ENCODE measurements at regions not wholly inside any gene's neighbourhood (a gene's known extent, or its start where the extent isn't known, plus 50 kb on each side); places are given as distances from the start of the nearest gene placed in this dataset.
A peak's percentile ranks its signal among the peaks of the same experiment; 100 is the strongest.

GRCh38 chr1:106831511-106831910 is 225.0 kb upstream of the PRMT6 start:
- Histone ChIP-seq H3K4me3 (ENCODE audit: low read length) (no peak overlapping the region), H3K9ac (ENCODE audit: low read length) (no peak overlapping the region), H2AFZ (ENCODE audit: low read depth, low read length) (no peak overlapping the region), H3K4me1 (ENCODE audit: low read length) (peaks cover 27% of the 10 kb centered on the region), H3K27ac (ENCODE audit: low read length) (no peak overlapping the region), H3K9me3 (ENCODE audit: insufficient read depth, low read length) (no peaks in the 10 kb centered on the region), H4K20me1 (ENCODE audit: insufficient read depth, low read length) (no peaks in the 10 kb centered on the region), H3K36me3 (replicated peaks; ENCODE audit: low read depth, low read length) (peaks cover 6% of the 10 kb centered on the region), H3K4me2 (ENCODE audit: low read length) (0 out of 2 replicates have a peak overlapping the region, but pooled peaks have one; percentile 36), H3K79me2 (ENCODE audit: low read length) (no peaks in the 10 kb centered on the region), H3K27me3 (ENCODE audit: low read depth, low read length) (no peaks in the 10 kb centered on the region)
- TF ChIP-seq EZH2phosphoT487 (IDR thresholded peaks at IDR 0.05; ENCODE audit: low read depth): no peak
- no peak for TF ChIP-seq CTCF (IDR thresholded peaks at IDR 0.05; ENCODE audit: low read depth, low read length)

GRCh38 chr1:106836708-106837107 is 219.8 kb upstream of the PRMT6 start:
- Histone ChIP-seq H3K36me3 (replicated peaks; ENCODE audit: low read depth, low read length) (peaks cover 6% of the 10 kb centered on the region), H3K4me1 (ENCODE audit: low read length) (peaks cover 42% of the 10 kb centered on the region)

GRCh38 chr1:106843518-106843917 is 213.0 kb upstream of the PRMT6 start:
- no peaks in the 10 kb centered on the region for H4K20me1 ChIP-seq (ENCODE audit: insufficient read depth, low read length)
- no peaks in the 10 kb centered on the region for H3K27me3 ChIP-seq (ENCODE audit: low read depth, low read length)
- peaks cover 67% of the 10 kb centered on the region for H3K4me1 ChIP-seq (ENCODE audit: low read length)
- H3K4me3 ChIP-seq (ENCODE audit: low read length): peak overlapping the region; percentile 36
- H3K27ac ChIP-seq (ENCODE audit: low read length): peak overlapping the region; percentile 81
- peak overlapping the region; percentile 37; the same call in 1 of the 2 replicates for H3K9ac ChIP-seq (ENCODE audit: low read length)
- H3K9me3 ChIP-seq (ENCODE audit: insufficient read depth, low read length): no peaks in the 10 kb centered on the region
- peaks cover 3% of the 10 kb centered on the region for H3K36me3 ChIP-seq (replicated peaks; ENCODE audit: low read depth, low read length)
- no peaks in the 10 kb centered on the region for H3K79me2 ChIP-seq (ENCODE audit: low read length)
- no peak overlapping the region for H2AFZ ChIP-seq (ENCODE audit: low read depth, low read length)
- H3K4me2 ChIP-seq (ENCODE audit: low read length): peak overlapping the region; percentile 58
- TF ChIP-seq EZH2phosphoT487 (IDR thresholded peaks at IDR 0.05; ENCODE audit: low read depth): no peak

More at GRCh38 chr1:106836708-106837107, 219.8 kb upstream of the PRMT6 start:
- no peaks in the 10 kb centered on the region for H4K20me1 ChIP-seq (ENCODE audit: insufficient read depth, low read length)
- H3K4me2 ChIP-seq (ENCODE audit: low read length): peak overlapping the region; percentile 45
- TF ChIP-seq CTCF (IDR thresholded peaks at IDR 0.05; ENCODE audit: low read depth, low read length) (no peak), EZH2phosphoT487 (IDR thresholded peaks at IDR 0.05; ENCODE audit: low read depth) (no peak)
- H3K79me2 ChIP-seq (ENCODE audit: low read length): no peaks in the 10 kb centered on the region
- H3K9me3 ChIP-seq (ENCODE audit: insufficient read depth, low read length): no peaks in the 10 kb centered on the region
- H3K4me3 ChIP-seq (ENCODE audit: low read length): no peak overlapping the region; the same call in 1 of the 2 replicates
- no peaks in the 10 kb centered on the region for H3K27me3 ChIP-seq (ENCODE audit: low read depth, low read length)
- no peak overlapping the region for H2AFZ ChIP-seq (ENCODE audit: low read depth, low read length)
- peak overlapping the region; percentile 63 for H3K27ac ChIP-seq (ENCODE audit: low read length)
- peak overlapping the region; percentile 25; the same call in 1 of the 2 replicates for H3K9ac ChIP-seq (ENCODE audit: low read length)

- H3K27ac ChIP-seq (ENCODE audit: low read length): no peak overlapping the region; the same call in 1 of the 2 replicates
- no peaks in the 10 kb centered on the region for H3K79me2 ChIP-seq (ENCODE audit: low read length)
- H3K9ac ChIP-seq (ENCODE audit: low read length): no peak overlapping the region
- no peaks in the 10 kb centered on the region for H3K27me3 ChIP-seq (ENCODE audit: low read depth, low read length)
- TF ChIP-seq EZH2phosphoT487 (IDR thresholded peaks at IDR 0.05; ENCODE audit: low read depth): no peak
- no peak for TF ChIP-seq CTCF (IDR thresholded peaks at IDR 0.05; ENCODE audit: low read depth, low read length)
- H3K9me3 ChIP-seq (ENCODE audit: insufficient read depth, low read length): no peaks in the 10 kb centered on the region
- peak overlapping the region; percentile 29 for H3K4me2 ChIP-seq (ENCODE audit: low read length)
- H3K4me3 ChIP-seq (ENCODE audit: low read length): no peak overlapping the region
- H3K36me3 ChIP-seq (replicated peaks; ENCODE audit: low read depth, low read length): peaks cover 3% of the 10 kb centered on the region
- H3K4me1 ChIP-seq (ENCODE audit: low read length): peaks cover 55% of the 10 kb centered on the region
- H2AFZ ChIP-seq (ENCODE audit: low read depth, low read length): no peak overlapping the region
- H4K20me1 ChIP-seq (ENCODE audit: insufficient read depth, low read length): no peaks in the 10 kb centered on the region
Observed at GRCh38 chr1:106846656-106847055, 209.8 kb upstream of the PRMT6 start.

Data from OCI-LY3 (cell line).